ENCODE measurements at regions not wholly inside any gene's neighbourhood (a gene's known extent, or its start where the extent isn't known, plus 50 kb on each side); places are given as distances from the start of the nearest gene placed in this dataset.
A peak's percentile ranks its signal among the peaks of the same experiment; 100 is the strongest.

GRCh38 chr15:100759106-100759505 is 120.5 kb upstream of the ALDH1A3 start:
- intact Hi-C loops (cut with DNase I): no loop called here
- Histone ChIP-seq H3K9me3 (no peaks in the 10 kb centered on the region), H3K27ac (replicated peaks in 1 of 4) (no peak overlapping the region), H3K4me1 (peaks cover 0 to 15% (median 5%) of the 10 kb centered on the region in 4 donors), H3K36me3 (no peaks in the 10 kb centered on the region), H3K4me3 (no peak overlapping the region), H3K27me3 (no peaks in the 10 kb centered on the region)
- DNase-seq (ENCODE audit: extremely low spot score): no peak
- 20% methylated on average over 6 of the region's 6 CpGs for WGBS
- TF ChIP-seq POLR2AphosphoS5 (IDR thresholded peaks at IDR 0.05): no peak
- TF ChIP-seq, protein P1, sequence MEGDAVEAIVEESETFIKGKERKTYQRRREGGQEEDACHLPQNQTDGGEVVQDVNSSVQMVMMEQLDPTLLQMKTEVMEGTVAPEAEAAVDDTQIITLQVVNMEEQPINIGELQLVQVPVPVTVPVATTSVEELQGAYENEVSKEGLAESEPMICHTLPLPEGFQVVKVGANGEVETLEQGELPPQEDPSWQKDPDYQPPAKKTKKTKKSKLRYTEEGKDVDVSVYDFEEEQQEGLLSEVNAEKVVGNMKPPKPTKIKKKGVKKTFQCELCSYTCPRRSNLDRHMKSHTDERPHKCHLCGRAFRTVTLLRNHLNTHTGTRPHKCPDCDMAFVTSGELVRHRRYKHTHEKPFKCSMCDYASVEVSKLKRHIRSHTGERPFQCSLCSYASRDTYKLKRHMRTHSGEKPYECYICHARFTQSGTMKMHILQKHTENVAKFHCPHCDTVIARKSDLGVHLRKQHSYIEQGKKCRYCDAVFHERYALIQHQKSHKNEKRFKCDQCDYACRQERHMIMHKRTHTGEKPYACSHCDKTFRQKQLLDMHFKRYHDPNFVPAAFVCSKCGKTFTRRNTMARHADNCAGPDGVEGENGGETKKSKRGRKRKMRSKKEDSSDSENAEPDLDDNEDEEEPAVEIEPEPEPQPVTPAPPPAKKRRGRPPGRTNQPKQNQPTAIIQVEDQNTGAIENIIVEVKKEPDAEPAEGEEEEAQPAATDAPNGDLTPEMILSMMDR (IDR thresholded peaks at IDR 0.05): no peak
- TF ChIP-seq EP300 (IDR thresholded peaks at IDR 0.05): no peak
- no peak for TF ChIP-seq POLR2A (IDR thresholded peaks at IDR 0.05; ENCODE audit: low read depth)

DNA sequence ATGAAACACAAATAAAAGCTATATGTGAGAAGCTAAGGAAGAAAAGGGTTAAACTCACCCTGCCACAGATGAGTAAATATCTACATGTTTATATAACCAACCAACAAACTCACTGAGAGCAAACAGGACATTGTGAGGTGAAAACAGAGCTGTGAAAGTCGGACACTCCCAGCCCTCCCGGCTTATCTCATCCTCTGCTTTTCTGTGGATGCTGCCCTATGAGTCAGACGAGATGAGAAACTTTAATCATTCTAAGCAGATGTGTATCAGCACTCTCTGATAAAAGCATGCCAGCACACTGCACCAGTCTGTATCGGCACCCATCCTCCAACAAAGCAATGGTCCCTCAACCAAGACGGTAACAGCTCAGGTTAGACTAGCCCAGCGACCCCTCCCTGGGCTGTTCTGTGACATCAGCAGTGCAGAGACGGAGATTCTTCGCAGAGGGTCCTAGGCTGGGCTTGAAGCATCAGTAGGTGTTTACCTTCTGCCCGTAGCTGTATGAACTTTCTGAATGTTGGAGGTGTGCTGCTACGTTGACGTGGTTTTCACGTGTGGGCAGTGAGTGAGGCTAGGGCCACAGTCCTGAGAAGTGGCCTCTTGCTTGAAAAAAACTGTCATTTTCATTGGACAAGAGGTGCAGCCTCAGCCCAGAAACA is 119.8 kb upstream of the ALDH1A3 start:
- intact Hi-C loops (cut with DNase I): no loop called here
- H3K27me3 ChIP-seq: no peaks in the 10 kb centered on the region
- 74% methylated on average over 6 of the region's 12 CpGs for WGBS
- DNase-seq (ENCODE audit: extremely low spot score): no peak
- H3K36me3 ChIP-seq: no peaks in the 10 kb centered on the region
- H3K27ac ChIP-seq (replicated peaks in 1 of 4): no peak overlapping the region
- no peak overlapping the region for H3K4me3 ChIP-seq
- H3K4me1 ChIP-seq: peaks cover 0 to 15% (median 5%) of the 10 kb centered on the region in 4 donors
- TF ChIP-seq, protein P1 (IDR thresholded peaks at IDR 0.05): no peak
- TF ChIP-seq EP300 (IDR thresholded peaks at IDR 0.05): no peak
- no peak for TF ChIP-seq POLR2A (IDR thresholded peaks at IDR 0.05; ENCODE audit: low read depth)
- no peak for TF ChIP-seq POLR2AphosphoS5 (IDR thresholded peaks at IDR 0.05)
- H3K9me3 ChIP-seq: no peaks in the 10 kb centered on the region

- peaks cover 0 to 15% (median 5%) of the 10 kb centered on the region in 4 donors for H3K4me1 ChIP-seq
- H3K4me3 ChIP-seq: no peak overlapping the region
- no peaks in the 10 kb centered on the region for H3K36me3 ChIP-seq
- WGBS: 90% methylated on average over 6 of the region's 6 CpGs
- no peak for DNase-seq (ENCODE audit: extremely low spot score)
- H3K27me3 ChIP-seq: no peaks in the 10 kb centered on the region
- H3K27ac ChIP-seq (replicated peaks in 1 of 4): no peak overlapping the region
- no peaks in the 10 kb centered on the region for H3K9me3 ChIP-seq
- intact Hi-C loops (cut with DNase I): no loop called here
- TF ChIP-seq, protein P1 (IDR thresholded peaks at IDR 0.05): no peak
- TF ChIP-seq EP300 (IDR thresholded peaks at IDR 0.05) (no peak), POLR2AphosphoS5 (IDR thresholded peaks at IDR 0.05) (no peak), POLR2A (IDR thresholded peaks at IDR 0.05; ENCODE audit: low read depth) (no peak)
These were observed 119.2 kb upstream of the ALDH1A3 start for GRCh38 chr15:100760357-100760903.

DNA sequence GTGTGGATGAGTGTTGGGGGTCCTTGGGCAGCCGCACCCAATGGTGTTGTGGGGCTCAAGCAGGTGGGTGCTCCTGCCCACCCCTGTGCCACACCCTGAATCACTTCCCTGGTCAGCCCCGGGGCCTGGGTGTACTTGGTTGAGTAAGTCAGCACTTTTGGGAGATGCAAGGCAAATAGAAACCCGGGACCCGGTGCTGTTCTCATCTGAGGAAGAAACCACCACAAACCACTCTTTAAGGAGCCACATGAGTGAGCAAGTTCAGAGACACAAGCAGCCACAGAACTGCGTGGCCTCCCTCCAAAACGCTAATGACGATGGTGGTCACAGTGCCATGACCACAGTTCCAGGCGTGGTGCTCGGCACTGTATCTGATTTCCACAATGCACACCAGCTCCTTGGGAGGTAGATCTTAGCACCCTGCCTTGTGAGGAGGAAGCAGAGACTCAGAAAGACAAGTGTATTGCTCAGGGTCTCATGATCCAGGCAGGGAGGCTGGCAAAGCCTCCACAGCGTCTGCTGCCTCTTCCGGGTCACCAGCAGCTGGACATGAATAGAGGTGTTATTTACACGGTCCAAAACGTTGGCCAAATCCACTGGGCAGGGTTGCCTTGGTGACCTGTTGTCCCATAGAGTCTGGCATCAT is 118.2 kb upstream of the ALDH1A3 start:
- no peak overlapping the region for H3K4me3 ChIP-seq
- H3K9me3 ChIP-seq: no peaks in the 10 kb centered on the region
- WGBS: 94% methylated on average over 7 of the region's 13 CpGs
- intact Hi-C loops (cut with DNase I): no loop called here
- no peak for TF ChIP-seq POLR2A (IDR thresholded peaks at IDR 0.05; ENCODE audit: low read depth)
- DNase-seq (ENCODE audit: extremely low spot score): peak; percentile 79
- no peaks in the 10 kb centered on the region for H3K27me3 ChIP-seq
- no peak overlapping the region for H3K27ac ChIP-seq (replicated peaks in 1 of 4)
- no peaks in the 10 kb centered on the region for H3K36me3 ChIP-seq
- H3K4me1 ChIP-seq: peaks cover 0 to 15% (median 5%) of the 10 kb centered on the region in 4 donors

DNA sequence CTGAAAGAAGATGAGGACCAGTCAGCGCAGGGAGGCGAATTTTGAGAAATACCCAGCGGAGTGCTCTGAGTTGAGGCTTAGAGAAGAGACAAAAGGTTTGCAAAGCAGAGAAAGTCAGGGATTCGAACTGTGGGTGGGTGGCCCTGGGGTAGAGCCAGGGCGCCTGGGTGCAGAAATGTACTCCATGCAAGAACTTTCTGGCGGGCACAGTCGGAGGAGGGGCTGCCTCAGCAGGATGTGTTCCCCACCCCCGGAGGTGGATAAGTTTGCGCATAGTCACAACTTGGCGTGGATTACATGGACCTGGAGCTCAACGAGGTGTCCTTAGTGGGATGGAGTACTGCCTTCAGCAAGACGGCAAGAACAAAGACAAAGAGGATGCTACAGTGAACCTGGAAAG is 117.3 kb upstream of the ALDH1A3 start:
- no peak for TF ChIP-seq EP300 (IDR thresholded peaks at IDR 0.05)
- TF ChIP-seq POLR2AphosphoS5 (IDR thresholded peaks at IDR 0.05): no peak
- TF ChIP-seq, protein P1 (IDR thresholded peaks at IDR 0.05): no peak
- TF ChIP-seq POLR2A (IDR thresholded peaks at IDR 0.05; ENCODE audit: low read depth): no peak
- WGBS: 85% methylated on average over 12 of the region's 12 CpGs
- intact Hi-C loops (cut with DNase I): no loop called here
- Histone ChIP-seq H3K36me3 (no peaks in the 10 kb centered on the region), H3K27me3 (no peaks in the 10 kb centered on the region), H3K9me3 (no peaks in the 10 kb centered on the region), H3K27ac (replicated peaks in 1 of 4) (no peak overlapping the region), H3K4me1 (peaks cover 0 to 15% (median 5%) of the 10 kb centered on the region in 4 donors), H3K4me3 (no peak overlapping the region)
- DNase-seq (ENCODE audit: extremely low spot score): no peak
